ENCODE measurements at regions not wholly inside any gene's neighbourhood (a gene's known extent, or its start where the extent isn't known, plus 50 kb on each side); places are given as distances from the start of the nearest gene placed in this dataset.

DNA sequence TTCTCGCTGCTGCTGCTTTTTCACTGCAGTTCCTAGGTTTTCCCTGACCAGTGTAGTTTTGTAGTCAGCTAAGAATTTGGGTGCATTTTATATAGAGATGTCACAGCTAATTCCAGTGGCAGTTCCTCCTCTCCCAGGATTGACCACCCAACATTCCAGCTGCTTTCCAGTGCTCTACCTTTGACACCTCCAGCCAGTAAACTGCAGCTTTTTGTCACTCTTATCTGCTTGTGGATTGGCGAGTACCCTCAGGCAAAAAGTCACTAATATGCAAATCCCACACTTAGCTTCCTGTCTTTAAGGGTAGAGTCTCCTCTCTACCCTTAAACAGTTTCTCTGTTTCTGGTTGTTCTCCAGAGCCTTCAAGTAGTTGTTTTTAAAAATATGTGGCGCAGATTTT lies 146.9 kb upstream of the KCNG1 start:
- TF ChIP-seq, protein P1, sequence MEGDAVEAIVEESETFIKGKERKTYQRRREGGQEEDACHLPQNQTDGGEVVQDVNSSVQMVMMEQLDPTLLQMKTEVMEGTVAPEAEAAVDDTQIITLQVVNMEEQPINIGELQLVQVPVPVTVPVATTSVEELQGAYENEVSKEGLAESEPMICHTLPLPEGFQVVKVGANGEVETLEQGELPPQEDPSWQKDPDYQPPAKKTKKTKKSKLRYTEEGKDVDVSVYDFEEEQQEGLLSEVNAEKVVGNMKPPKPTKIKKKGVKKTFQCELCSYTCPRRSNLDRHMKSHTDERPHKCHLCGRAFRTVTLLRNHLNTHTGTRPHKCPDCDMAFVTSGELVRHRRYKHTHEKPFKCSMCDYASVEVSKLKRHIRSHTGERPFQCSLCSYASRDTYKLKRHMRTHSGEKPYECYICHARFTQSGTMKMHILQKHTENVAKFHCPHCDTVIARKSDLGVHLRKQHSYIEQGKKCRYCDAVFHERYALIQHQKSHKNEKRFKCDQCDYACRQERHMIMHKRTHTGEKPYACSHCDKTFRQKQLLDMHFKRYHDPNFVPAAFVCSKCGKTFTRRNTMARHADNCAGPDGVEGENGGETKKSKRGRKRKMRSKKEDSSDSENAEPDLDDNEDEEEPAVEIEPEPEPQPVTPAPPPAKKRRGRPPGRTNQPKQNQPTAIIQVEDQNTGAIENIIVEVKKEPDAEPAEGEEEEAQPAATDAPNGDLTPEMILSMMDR (IDR thresholded peaks at IDR 0.05; ENCODE audit: low read length) = no peak
- no peak for TF ChIP-seq EZH2 (optimal IDR thresholded peaks at IDR 0.05; ENCODE audit: low read depth, low read length)
